ENCODE measurements at regions not wholly inside any gene's neighbourhood (a gene's known extent, or its start where the extent isn't known, plus 50 kb on each side); places are given as distances from the start of the nearest gene placed in this dataset.
A peak's percentile ranks its signal among the peaks of the same experiment; 100 is the strongest.
"Not testable (repeated sequence)": the region's sequence is repeated elsewhere in the genome, so short reads cannot be mapped to it uniquely, and the experiment has no call there.

DNA sequence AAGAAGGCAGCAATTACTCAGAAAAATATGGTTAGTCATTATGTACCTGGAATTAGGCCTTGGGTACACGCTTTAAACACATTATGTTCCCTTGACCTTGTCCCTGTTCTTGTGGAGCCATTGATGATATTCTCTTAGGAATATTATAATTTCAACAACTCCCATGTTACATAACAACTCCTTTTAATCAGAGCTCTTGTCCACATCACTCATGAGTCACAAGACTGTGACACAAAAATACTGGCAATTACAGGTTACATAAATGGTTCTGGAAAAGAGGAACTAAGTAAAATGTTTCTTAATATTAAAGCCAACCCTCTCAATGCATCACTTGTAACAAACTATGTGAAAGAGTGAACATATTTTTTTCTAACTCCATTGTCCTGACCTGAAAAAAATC lies 143.8 kb upstream of the PCLO start:
- no peak for DNase-seq (ENCODE audit: low spot score)

DNA sequence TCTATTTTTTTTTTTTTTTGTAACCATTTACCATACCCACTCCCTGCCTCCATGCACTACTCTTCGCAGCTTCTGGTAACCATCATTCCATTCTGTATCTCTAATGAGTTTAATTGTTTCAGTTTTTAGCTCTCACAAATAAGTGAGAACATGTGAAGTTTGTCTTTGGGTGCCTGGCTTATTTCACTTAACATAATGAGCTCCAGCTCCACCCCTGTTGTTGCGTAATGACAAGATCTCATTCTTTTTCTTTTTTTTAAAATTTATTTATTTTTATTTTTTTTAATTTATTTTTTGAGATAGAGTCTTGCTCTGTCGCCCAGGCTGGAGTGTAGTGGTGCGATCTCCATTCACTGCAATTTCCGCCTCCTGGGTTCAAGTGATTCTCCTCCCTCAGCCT lies 142.3 kb upstream of the PCLO start:
- no peak for DNase-seq (ENCODE audit: low spot score)

GRCh38 chr7:83301416-83301815 lies 138.7 kb upstream of the PCLO start:
- DNase-seq (ENCODE audit: low spot score): peak; percentile 30

GRCh38 chr7:83290211-83290610 lies 127.5 kb upstream of the PCLO start:
- DNase-seq (ENCODE audit: low spot score): no peak

GRCh38 chr7:83289419-83289993 lies 126.8 kb upstream of the PCLO start:
- peak; percentile 2 for DNase-seq (ENCODE audit: low spot score)

GRCh38 chr7:83280671-83281070 lies 118.0 kb upstream of the PCLO start:
- DNase-seq (ENCODE audit: low spot score): no peak

GRCh38 chr7:83276250-83276649 lies 113.6 kb upstream of the PCLO start:
- DNase-seq (ENCODE audit: low spot score): no peak

GRCh38 chr7:83273699-83274098 lies 111.0 kb upstream of the PCLO start:
- DNase-seq (ENCODE audit: low spot score): no peak

DNA sequence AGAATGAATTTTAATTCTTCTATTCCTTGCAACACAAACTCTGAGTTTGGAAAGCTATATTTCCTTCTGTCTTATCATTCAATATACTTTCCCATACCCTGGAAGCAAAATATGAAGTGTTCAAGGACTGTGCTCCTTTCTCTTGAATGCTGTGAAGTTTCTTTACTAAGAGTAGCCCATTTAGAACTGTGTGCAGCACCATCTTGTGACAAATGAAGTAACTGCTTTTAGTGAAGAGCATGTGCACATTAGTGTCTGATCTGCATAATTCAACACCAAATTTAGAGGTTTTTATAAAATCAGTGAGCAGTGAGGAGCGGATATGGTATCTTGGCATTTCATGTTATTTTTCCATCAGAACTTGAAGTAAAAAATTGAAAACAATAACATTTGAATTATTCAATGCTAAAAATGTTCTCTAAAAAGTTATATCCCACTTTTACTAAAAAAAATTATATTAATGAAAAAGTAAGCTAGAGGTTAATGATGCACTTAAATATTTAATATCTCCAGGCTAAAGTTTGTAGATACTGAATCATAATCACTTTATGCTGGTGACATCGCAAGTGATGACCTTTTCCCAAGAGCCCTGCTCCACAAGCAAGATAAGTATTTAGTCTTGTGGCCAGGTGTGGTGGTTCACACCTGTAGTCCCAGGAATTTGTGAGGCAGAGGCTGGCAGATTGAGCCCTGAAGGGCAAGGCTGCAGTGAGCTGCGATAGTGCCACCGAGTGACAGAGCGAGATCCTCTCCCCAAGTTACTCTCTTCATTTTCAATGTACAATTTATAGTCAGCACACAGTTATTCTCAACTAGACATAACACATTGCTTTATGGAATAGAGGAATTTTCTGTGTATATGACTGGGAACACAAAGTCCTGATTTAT lies 108.8 kb upstream of the PCLO start:
- DNase-seq (ENCODE audit: low spot score): peak; percentile 24

- no peak for DNase-seq (ENCODE audit: low spot score)
These were observed 107.7 kb upstream of the PCLO start for GRCh38 chr7:83270407-83270806.

GRCh38 chr7:83267141-83267631 lies 104.5 kb upstream of the PCLO start:
- DNase-seq (ENCODE audit: low spot score): no peak

DNA sequence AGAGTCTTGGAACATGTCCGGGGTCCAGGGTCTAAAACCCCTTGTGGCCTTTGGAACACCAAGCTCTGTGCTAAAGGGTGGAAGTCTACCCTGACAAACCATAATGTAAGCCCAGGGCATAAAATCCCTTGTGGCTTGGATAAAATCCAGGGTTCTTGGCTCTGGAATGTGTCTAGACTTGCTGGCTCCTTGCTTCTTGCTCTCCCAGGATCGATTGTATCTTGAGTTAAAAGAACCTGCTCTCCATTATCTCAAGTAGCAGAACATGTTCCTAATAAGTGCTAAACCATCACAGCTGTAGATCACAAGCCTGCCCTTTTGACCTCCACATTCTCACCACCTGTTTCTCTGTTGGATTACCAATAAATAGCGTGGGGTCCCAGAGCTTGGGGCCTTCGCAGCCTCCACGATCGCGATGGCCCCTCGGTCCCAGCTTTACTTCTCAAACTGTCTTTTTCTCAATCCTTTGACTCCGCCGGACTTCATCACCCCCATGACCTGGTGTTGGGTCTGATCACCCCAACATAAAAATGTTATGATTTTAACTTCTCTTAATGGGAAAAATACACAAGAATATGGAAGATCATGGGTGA lies 100.9 kb upstream of the PCLO start:
- DNase-seq (ENCODE audit: low spot score): not testable (repeated sequence)

GRCh38 chr7:83259064-83259463 lies 96.4 kb upstream of the PCLO start:
- no peak for DNase-seq (ENCODE audit: low spot score)

- no peak for DNase-seq (ENCODE audit: low spot score)
These were observed 85.3 kb upstream of the PCLO start for GRCh38 chr7:83248000-83248399.

DNA sequence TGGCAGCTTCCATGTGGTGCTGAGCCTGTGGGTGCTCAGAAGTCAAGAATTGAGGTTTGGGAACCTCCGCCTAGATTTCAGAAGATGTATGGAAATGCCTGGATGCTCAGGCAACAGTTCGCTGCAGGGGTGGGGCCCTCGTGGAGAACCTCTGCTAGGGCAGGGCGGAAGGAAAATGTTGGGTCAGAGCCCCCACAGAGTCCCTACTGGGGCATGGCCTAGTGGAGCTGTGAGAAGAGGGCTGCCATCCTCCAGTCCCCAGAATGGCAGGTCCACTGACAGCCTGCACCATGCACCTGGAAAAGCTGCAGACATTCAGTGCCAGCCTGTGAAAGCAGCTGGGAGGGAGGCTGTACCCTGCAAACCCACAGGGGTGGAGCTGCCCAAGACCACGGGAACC lies 56.5 kb upstream of the PCLO start:
- DNase-seq (ENCODE audit: low spot score): not testable (repeated sequence)

GRCh38 chr7:83212883-83213282 lies 50.2 kb upstream of the PCLO start:
- DNase-seq (ENCODE audit: low spot score): no peak

Data from kidney capillary endothelial cell (primary cell).